AG10803 (cell line): ENCODE measurements at regions not wholly inside any gene's neighbourhood (a gene's known extent, or its start where the extent isn't known, plus 50 kb on each side); places are given as distances from the start of the nearest gene placed in this dataset.
A peak's percentile ranks its signal among the peaks of the same experiment; 100 is the strongest.

Experiments used
- DNase-seq: peaks from one replicate; pipeline ENCODE4 v3.0.0; 2010; ENCODE audit warnings: low read depth
- H3K4me3 ChIP-seq: 2 replicates; pipeline ENCODE4 v1.5.1; 2011; ENCODE audit warnings: mild to moderate bottlenecking, low read length, control low read depth
- CTCF ChIP-seq: conservative IDR thresholded peaks from 2 replicates; pipeline ENCODE4 v1.5.1; 2011; ENCODE audit warnings: mild to moderate bottlenecking, low read length, control low read depth, inconsistent platforms

- DNase-seq, result peak; percentile 82
- no peak for TF ChIP-seq CTCF
- no peak overlapping the region for H3K4me3 ChIP-seq
Measured at GRCh38 chr1:214847071-214847810, 235.3 kb upstream of the KCNK2 start.

- no peak for DNase-seq
- no peak overlapping the region for H3K4me3 ChIP-seq
- TF ChIP-seq CTCF, result no peak
Measured at GRCh38 chr1:214848101-214848500, 234.4 kb upstream of the KCNK2 start.

GRCh38 chr1:214850432-214851050 lies 232.0 kb upstream of the KCNK2 start:
- TF ChIP-seq CTCF, result no peak
- H3K4me3 ChIP-seq, result no peak overlapping the region
- DNase-seq, result peak; percentile 28

- DNase-seq, result no peak
- H3K4me3 ChIP-seq, result no peak overlapping the region
- TF ChIP-seq CTCF, result no peak
Measured at GRCh38 chr1:214853340-214853739, 229.2 kb upstream of the KCNK2 start.

DNA sequence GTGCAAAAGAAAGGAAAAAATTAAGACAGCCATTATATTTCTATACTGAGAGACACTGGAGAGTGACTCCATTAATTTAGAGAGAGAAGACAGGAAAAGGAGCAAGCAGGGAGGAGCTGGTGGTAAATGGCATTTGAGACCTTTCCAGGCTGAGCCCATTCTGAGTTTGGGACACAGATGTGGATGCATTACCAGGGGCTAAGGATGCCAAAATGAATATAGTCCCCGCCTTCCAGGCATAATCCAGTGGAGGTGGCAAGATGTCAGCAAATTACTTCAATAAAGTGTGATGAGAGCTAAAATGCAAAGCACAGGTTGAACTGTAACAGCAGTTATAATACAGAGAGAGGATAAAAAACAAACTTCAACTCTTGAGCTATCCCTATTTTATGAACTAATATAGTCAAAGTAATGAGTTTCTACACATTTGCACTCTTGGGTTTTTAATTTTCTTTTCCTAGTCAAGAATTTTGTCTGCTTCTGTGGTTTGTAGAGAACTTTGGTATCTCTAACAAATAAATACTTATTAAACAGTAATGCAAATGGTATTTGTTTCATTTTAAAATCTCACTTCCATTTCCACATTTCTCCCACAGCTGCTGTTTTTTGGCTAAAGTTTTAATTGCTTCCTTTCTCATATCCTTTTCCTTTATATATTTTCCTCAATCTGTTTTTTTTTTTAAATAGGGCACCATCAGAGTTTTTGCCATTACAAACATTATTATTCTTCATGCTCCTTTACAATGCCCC lies 228.2 kb upstream of the KCNK2 start:
- TF ChIP-seq CTCF, result no peak
- H3K4me3 ChIP-seq, result no peak overlapping the region

DNA sequence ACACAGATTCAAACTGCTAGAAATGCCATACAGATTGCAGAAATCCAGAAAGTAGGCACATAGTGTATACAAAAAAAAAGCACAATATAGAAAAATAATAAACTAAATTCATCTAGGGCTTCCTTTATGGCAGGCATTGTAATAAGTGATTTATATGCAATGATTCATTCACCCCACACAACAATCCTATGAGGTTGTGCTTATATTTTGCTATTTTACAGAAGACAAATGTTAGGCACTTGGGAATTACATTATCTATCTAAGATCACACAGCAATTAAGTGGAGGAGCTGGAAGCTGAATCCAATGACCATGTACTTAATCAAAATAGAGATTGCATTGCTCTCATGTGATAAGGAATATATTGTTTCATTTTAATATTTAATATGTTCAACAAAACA lies 225.7 kb upstream of the KCNK2 start:
- H3K4me3 ChIP-seq, result no peak overlapping the region
- DNase-seq, result no peak
- TF ChIP-seq CTCF, result no peak

More for the DNA sequence above, 228.2 kb upstream of the KCNK2 start:
- peak; percentile 79 for DNase-seq
